ENCODE measurements at regions not wholly inside any gene's neighbourhood (a gene's known extent, or its start where the extent isn't known, plus 50 kb on each side); places are given as distances from the start of the nearest gene placed in this dataset.
"Not testable (repeated sequence)": the region's sequence is repeated elsewhere in the genome, so short reads cannot be mapped to it uniquely, and the experiment has no call there.

- no peak for DNase-seq (ENCODE audit: low read depth)
Measured at GRCh38 chr12:83541446-83541845, 854.7 kb downstream of the TMTC2 start.

DNA sequence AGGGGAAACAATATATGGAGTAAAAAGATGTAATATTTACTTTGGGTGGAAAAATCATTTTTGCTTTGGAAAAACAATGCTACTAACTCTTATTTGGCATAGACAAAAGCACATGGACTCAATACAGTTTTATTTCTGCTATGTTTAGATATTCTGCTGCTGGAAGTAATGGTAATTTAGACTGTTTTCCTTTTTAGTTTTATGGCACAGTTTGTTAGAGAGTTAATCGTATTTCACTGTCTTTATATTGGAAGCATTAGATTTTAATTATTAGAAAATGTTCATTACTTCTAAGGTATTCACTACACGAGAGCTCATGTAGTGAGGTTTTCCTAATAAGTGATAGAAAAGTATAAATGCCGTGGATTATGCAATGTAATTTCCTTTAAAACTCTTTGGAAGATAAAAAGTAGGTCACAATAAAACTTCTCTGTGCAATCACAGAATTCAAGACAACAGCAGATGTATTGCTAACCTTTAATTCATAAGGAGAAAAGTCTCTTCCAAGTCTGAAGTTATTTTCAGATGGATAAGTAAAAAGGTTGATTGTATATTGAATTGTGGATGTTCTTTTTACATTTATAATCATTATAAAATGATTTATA is 851.8 kb downstream of the TMTC2 start:
- DNase-seq (ENCODE audit: low read depth) = no peak

GRCh38 chr12:83537428-83538053 is 850.8 kb downstream of the TMTC2 start:
- no peak for DNase-seq (ENCODE audit: low read depth)

GRCh38 chr12:83536496-83536895 is 849.8 kb downstream of the TMTC2 start:
- no peak for DNase-seq (ENCODE audit: low read depth)

DNA sequence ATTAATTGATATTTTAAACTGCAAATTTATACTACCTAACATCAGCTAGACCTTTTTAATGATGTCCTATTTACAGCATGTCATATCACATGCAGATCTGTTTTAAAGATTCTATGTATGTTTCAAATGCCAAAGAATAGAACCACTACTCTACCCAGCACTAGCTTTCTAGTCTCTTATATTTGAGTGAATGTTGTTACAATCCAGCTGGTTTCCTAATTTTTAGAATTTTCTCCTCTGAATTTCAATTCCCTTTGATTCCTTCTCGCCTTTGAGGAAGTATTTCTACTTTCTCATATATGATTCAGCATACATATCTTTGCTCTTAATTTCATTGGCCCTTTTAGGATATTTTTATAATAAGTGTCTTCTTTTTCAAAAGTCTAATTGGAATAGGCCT is 841.9 kb downstream of the TMTC2 start:
- DNase-seq (ENCODE audit: low read depth) = no peak

DNA sequence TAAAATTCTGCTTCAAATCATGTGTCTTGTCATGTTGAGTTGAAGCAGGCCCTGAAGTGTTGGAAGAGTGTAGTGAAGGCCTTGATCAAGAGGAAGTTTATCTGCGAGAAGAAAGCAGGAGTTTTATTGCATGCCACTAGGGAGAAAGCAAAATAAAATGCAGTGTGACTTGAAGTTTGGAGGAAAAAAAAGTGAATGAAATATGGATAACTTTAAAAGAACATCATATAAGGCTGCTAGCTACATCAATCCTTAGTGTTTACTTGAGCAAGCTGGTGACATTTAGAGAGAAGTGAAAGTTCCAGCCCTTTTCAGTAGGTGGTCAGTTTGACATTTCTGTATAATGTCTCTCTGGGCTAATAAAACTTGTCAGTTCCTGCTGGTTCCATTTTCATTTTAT is 841.1 kb downstream of the TMTC2 start:
- DNase-seq (ENCODE audit: low read depth) = no peak

DNA sequence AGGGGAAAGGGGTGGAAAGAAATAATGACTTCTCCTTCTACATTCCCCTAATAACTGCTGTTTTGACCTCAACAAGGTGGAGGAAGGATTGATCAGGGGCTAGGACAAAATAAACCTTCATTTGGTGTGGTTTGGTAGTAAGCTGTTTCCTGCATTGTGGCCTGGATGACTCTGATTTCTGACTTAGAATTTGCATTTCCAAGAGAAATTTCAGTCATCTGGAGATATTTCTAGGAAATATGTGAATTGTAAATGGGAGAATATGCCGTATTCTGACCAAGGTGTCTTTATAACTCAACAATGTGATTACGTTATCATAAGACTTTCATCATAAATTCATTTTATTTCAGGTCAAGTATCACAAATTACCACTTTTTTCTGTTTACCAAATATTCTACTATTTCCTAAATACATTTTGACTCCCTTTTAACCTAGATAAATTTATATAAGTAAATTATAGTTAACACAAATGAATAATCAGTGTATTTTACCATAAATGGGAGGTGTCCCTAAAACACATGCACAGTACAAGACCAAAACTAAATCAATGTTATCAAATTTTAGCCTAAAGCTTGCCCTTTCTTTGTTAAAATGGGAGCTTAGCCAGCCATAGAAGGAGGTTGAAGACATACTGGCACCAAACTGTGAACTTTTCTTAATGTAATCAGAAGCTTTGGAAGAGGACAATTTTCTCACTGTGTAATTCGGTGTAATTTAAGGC is 828.8 kb downstream of the TMTC2 start:
- no peak for DNase-seq (ENCODE audit: low read depth)

- no peak for DNase-seq (ENCODE audit: low read depth)
Measured at GRCh38 chr12:83514372-83514771, 827.7 kb downstream of the TMTC2 start.

- DNase-seq (ENCODE audit: low read depth) = no peak
Measured at GRCh38 chr12:83506841-83507240, 820.1 kb downstream of the TMTC2 start.

- no peak for DNase-seq (ENCODE audit: low read depth)
Measured at GRCh38 chr12:83505586-83505985, 818.9 kb downstream of the TMTC2 start.

DNA sequence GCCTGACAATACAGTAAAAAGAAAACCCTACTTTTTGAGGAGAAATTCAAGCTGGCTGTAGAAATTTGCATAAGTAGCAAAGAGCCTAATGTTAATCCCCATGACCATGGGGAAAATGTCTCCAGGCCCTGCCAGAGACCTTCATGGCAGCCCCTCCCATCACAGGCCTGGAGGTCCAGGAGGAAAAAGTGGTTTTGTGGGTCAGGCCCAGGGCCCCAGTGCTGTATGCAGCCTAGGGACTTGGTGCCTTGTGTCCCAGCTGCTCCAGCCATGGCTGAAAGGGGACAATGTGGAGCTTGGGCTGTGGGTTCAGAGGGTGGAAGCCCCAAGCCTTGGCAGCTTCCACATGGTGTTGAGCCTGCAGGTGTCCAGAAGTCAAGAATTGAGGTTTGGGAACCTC is 813.2 kb downstream of the TMTC2 start:
- DNase-seq (ENCODE audit: low read depth) = not testable (repeated sequence)

DNA sequence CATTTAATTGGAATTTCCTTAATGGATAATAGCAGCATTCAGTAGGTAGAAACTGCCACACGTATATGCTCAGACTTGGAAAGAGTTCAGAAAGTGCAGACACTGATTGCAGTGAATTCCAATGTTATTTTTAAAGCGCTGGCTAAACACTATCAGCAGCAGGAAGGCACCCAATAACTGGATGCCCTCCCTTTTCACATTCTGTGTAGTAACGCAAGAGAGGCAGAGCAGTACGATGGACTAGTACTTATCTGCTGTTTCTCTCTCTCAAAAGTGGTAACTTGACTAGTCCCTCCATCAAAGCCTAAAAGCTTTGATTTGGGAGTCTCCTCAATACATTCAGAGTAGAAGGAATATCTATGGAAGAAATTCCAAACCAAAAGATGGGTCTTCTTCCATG is 791.0 kb downstream of the TMTC2 start:
- no peak for DNase-seq (ENCODE audit: low read depth)

GRCh38 chr12:83476695-83477690 is 790.3 kb downstream of the TMTC2 start:
- DNase-seq (ENCODE audit: low read depth) = no peak

GRCh38 chr12:83476006-83476405 is 789.3 kb downstream of the TMTC2 start:
- DNase-seq (ENCODE audit: low read depth) = no peak

DNA sequence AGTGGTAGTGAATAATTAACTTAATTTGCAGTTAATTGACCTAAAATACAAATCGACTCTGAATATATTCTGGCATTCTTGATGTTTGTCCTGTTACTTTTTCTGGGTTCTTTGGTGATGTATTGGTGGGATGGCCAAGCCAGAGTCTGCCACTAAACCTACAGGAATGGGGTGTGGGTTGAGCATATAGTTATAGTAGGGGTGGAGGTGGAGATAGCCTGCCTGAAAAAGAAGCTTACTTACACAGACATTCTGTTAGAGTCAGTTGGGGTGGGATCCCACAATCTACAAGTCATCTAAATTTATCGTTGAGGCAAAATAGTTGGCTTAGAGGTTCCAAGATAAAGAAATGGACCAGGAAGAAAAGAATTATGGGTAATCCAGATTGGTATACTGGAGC is 787.7 kb downstream of the TMTC2 start:
- DNase-seq (ENCODE audit: low read depth) = no peak

GRCh38 chr12:83473408-83474095 is 786.8 kb downstream of the TMTC2 start:
- no peak for DNase-seq (ENCODE audit: low read depth)

GRCh38 chr12:83472772-83473171 is 786.1 kb downstream of the TMTC2 start:
- DNase-seq (ENCODE audit: low read depth) = no peak

GRCh38 chr12:83472350-83472749 is 785.6 kb downstream of the TMTC2 start:
- no peak for DNase-seq (ENCODE audit: low read depth)

GRCh38 chr12:83471341-83471740 is 784.6 kb downstream of the TMTC2 start:
- DNase-seq (ENCODE audit: low read depth) = no peak

DNA sequence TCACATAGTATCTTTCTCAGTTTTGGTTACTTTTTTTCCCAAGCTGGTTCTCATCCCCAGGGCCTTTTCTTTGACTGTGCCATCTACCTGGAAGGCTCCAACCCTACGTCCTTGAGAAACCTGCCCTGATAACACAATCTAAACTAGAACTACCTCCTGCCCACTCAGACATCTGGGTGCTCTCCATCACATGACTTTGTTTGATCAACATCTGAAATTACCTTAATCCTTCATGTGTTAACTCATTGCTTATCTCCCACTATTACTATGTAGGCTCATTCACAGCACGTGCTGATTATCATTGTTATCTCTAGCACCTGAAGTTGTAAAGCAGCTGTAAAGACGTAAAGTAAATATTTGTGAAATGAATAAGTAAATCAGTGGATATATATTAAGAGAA is 784.0 kb downstream of the TMTC2 start:
- DNase-seq (ENCODE audit: low read depth) = no peak

- DNase-seq (ENCODE audit: low read depth) = no peak
Measured at GRCh38 chr12:83468988-83469908, 782.5 kb downstream of the TMTC2 start.
